Adrenal gland (tissue), 9 donors: ENCODE measurements at regions not wholly inside any gene's neighbourhood (a gene's known extent, or its start where the extent isn't known, plus 50 kb on each side); places are given as distances from the start of the nearest gene placed in this dataset.

Source experiments
- DNase-seq, 7 donors: peaks; one replicate each; pipeline ENCODE4 v3.0.0-alpha.2; 2019 to 2020
- H3K27ac ChIP-seq, 5 donors: fragments of 200-600 bp; sonication (generic) in 4 of 5; 1 replicate in 3 of 5; 2 replicates in 2 of 5; pipeline versions ENCODE4 v1.5.1 to v1.8.0; 2016 to 2020; ENCODE audit warnings: mild to moderate bottlenecking in 1 of 5
- H3K27me3 ChIP-seq: fragments of 200-600 bp; 2 replicates; pipeline ENCODE4 v1.8.0; 2021
- H3K36me3 ChIP-seq, 2 donors: fragments of 200-600 bp; replicated peaks in 1 of 2; 1 replicate in 1 of 2; 2 replicates in 1 of 2; pipeline versions ENCODE4 v1.5.1 to v1.8.0; 2018 to 2022
- H3K4me1 ChIP-seq, 2 donors: fragments of 200-600 bp; replicated peaks in 1 of 2; 1 replicate in 1 of 2; 2 replicates in 1 of 2; pipeline versions ENCODE4 v1.5.1 to v1.8.0; 2018 to 2021
- H3K4me3 ChIP-seq, 4 donors: fragments of 200-600 bp; sonication (generic) in 3 of 4; one replicate each; pipeline ENCODE4 v1.5.1; 2016 to 2018
- H3K9me3 ChIP-seq, 3 donors: fragments of 200-600 bp; sonication (generic) in 1 of 3; replicated peaks in 1 of 3; 1 replicate in 2 of 3; 2 replicates in 1 of 3; pipeline versions ENCODE4 v1.5.1 to v1.8.0; 2016 to 2021
- CTCF ChIP-seq, 6 experiments: fragments of 450-650 bp in 4 of 6; fragments of 200-600 bp in 2 of 6; sonication (generic) in 1 of 6; IDR thresholded peaks; 1 replicate in 5 of 6; 2 replicates in 1 of 6; pipeline versions ENCODE4 v1.5.1 to v1.8.0; 2016 to 2021; ENCODE audit warnings: antibody characterized with exemption in 6 of 6, mild to moderate bottlenecking in 2 of 6, moderate library complexity in 1 of 6
- POLR2A ChIP-seq, 2 donors: fragments of 450-650 bp; IDR thresholded peaks; one replicate each; pipeline ENCODE4 v1.6.1; 2017; ENCODE audit warnings: antibody characterized with exemption in 2 of 2, mild to moderate bottlenecking in 2 of 2, moderate library complexity in 1 of 2
- WGBS, 4 donors: extraction: QIAGEN DNeasy Blood & Tissue Kit in 2 of 4; methylation state at CpG; one replicate each; pipeline versions ENCODE4 v1.1.5 to v1.1.7; 2013 to 2017; 5-methylcytosine and 5-hydroxymethylcytosine counted together
- intact Hi-C, 2 donors: fragments of 100-400 bp; cut with DNase I; formaldehyde crosslinking; loops; one replicate each; pipeline versions ENCODE4 v1.14.1 to v1.15.0; 2022 to 2023
- donor health status: healthy with polysubstance abuse.
- donor health status: Bipolar disorder and iron deficiency.
- donor health status: DM: yes; HTN: yes; CAD: no.
- donor health status: DM: no; HTN: no; CAD: no.
- donor health status: DM: no; HTN: no; CAD: no.

- 0 to 2% (median 0%) methylated on average over 2 of the region's 2 CpGs for WGBS, 4 donors
- intact Hi-C loops: no loop called here
- H3K27ac ChIP-seq: no peak overlapping the region
- no peaks in the 10 kb centered on the region for H3K36me3 ChIP-seq
- H3K4me1 ChIP-seq: no peaks in the 10 kb centered on the region
- TF ChIP-seq POLR2A (IDR thresholded peaks at IDR 0.05) (no peak), CTCF (IDR thresholded peaks at IDR 0.05) (peak; percentile 44 to 73 (median 64))
- no peaks in the 10 kb centered on the region for H3K9me3 ChIP-seq
- no peak overlapping the region for H3K4me3 ChIP-seq
- no peaks in the 10 kb centered on the region for H3K27me3 ChIP-seq
- no peak for DNase-seq
These were observed 116.9 kb upstream of the ARRDC3 start for GRCh38 chr5:91499943-91500531.

- DNase-seq: no peak
These were observed 112.6 kb upstream of the ARRDC3 start for GRCh38 chr5:91495699-91496098.

GRCh38 chr5:91494447-91494996 is 111.4 kb upstream of the ARRDC3 start:
- H3K36me3 ChIP-seq: no peaks in the 10 kb centered on the region
- DNase-seq: no peak
- no peaks in the 10 kb centered on the region for H3K4me1 ChIP-seq
- WGBS, 4 donors: 69 to 78% (median 74%) methylated on average over 4 of the region's 4 CpGs
- H3K4me3 ChIP-seq: no peak overlapping the region
- no peaks in the 10 kb centered on the region for H3K9me3 ChIP-seq
- H3K27ac ChIP-seq: no peak overlapping the region
- intact Hi-C loops: no loop called here
- TF ChIP-seq POLR2A (IDR thresholded peaks at IDR 0.05) (no peak), CTCF (IDR thresholded peaks at IDR 0.05) (no peak)
- no peaks in the 10 kb centered on the region for H3K27me3 ChIP-seq

More at GRCh38 chr5:91495699-91496098, 112.6 kb upstream of the ARRDC3 start:
- no peak for TF ChIP-seq POLR2A (IDR thresholded peaks at IDR 0.05)
- no peak for TF ChIP-seq CTCF (IDR thresholded peaks at IDR 0.05)
- H3K36me3 ChIP-seq: no peaks in the 10 kb centered on the region
- H3K9me3 ChIP-seq: no peaks in the 10 kb centered on the region
- no peak overlapping the region for H3K27ac ChIP-seq
- intact Hi-C loops: no loop called here
- H3K4me1 ChIP-seq: no peaks in the 10 kb centered on the region
- no peak overlapping the region for H3K4me3 ChIP-seq
- no peaks in the 10 kb centered on the region for H3K27me3 ChIP-seq
- WGBS, 4 donors: 75 to 95% (median 84%) methylated on average over 2 of the region's 2 CpGs

GRCh38 chr5:91493086-91493485 is 110.0 kb upstream of the ARRDC3 start:
- Histone ChIP-seq H3K9me3 (no peaks in the 10 kb centered on the region), H3K4me3 (no peak overlapping the region), H3K27ac (no peak overlapping the region), H3K36me3 (no peaks in the 10 kb centered on the region), H3K27me3 (no peaks in the 10 kb centered on the region), H3K4me1 (no peaks in the 10 kb centered on the region)
- TF ChIP-seq POLR2A (IDR thresholded peaks at IDR 0.05) (no peak), CTCF (IDR thresholded peaks at IDR 0.05) (no peak)
- DNase-seq: no peak
- intact Hi-C loops: no loop called here
- 10 to 23% (median 19%) methylated on average over 1 of the region's 1 CpG for WGBS, 4 donors
